SK-MEL-5 (cell line): ENCODE measurements at regions not wholly inside any gene's neighbourhood (a gene's known extent, or its start where the extent isn't known, plus 50 kb on each side); places are given as distances from the start of the nearest gene placed in this dataset.

ENCODE experiments used
- DNase-seq: peaks from one replicate; pipeline ENCODE4 v3.0.0-alpha.2; 2016; ENCODE audit warnings: low read depth, low spot score
- in situ Hi-C: cut with HindIII; loops from 2 replicates; pipeline ENCODE4 v1.10.0; 2016; ENCODE audit warnings: low sequenced_read_pairs, high pct_unique_total_duplicates, low pct_unique_long_range_greater_than_20kb

DNA sequence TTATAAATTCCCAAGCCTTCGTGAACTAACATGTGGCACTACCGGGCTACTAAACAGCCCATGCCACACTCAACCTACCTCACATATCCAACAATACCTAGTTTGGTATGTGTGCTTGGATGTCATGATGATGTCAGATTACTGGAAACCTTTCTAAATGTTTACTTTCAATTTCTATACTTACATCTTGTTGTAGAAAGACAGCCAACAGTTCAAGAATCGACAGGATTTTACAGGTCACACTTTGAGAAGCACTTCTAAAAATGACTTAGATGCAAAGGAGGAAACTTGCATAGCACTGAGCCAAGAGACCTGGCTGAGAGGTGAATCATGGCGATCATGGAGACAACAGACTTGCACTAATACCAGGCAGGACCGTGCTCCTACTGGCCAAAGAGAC is 209.9 kb downstream of the COL4A1 start:
- in situ Hi-C loops = no loop called here
- no peak for DNase-seq

DNA sequence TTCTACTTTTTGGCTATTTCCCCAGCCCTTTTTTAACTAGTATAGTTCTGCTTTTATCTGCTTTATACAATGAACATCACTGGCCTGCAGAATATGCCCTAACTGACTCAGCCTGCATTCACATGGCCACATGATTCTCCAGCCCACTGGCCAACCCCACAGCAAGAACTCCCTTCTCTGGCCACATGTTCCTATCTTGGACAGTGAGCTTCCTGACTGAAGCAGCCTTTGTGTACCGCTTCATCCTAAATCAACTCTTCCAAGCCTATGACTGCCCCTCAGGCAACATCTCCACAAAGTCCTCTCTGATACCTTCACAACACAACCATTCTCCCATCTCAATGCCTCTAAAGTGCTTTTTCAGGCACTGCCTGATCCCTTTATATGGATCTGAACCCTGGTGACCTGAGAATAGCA is 214.1 kb downstream of the COL4A1 start:
- peak; percentile 100 for DNase-seq
- in situ Hi-C loops = no loop called here

DNA sequence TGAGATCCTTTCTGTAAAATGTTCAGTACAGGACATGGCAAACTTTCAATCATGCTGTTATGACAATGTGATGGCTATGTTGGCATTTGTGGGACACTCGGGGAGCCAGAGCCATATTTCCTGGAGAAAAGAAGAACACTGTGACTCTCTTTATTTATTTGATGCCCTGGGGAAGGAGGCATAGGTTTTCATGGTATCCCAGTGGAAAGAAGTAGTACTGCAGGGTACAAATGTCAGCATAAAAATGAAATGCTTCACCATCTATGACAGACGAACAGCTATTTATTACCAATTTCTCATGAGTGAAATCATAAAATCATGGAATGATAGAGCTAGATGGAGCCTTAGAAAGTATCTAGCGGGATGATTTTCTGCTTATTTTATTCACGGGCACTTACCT is 217.1 kb downstream of the COL4A1 start:
- in situ Hi-C loops = no loop called here
- DNase-seq = peak; percentile 71

DNA sequence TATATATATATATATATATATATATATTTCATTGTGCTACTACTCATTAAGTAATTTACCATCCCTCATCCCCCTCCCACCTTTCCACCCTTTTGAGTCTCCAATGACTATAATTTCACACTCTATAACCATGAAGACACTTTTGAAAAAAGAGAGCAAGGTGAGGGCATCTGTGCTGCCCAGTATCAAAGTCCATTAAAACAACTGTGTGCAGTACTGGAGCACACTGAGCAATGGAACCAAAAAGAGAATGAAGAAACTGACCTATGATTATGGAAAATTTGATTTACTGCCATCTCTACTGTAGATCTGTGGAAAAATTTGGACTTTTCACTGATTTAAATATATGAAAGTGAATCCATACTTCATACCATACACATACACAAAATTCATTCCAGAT is 217.9 kb downstream of the COL4A1 start:
- in situ Hi-C loops = no loop called here
- DNase-seq = no peak

DNA sequence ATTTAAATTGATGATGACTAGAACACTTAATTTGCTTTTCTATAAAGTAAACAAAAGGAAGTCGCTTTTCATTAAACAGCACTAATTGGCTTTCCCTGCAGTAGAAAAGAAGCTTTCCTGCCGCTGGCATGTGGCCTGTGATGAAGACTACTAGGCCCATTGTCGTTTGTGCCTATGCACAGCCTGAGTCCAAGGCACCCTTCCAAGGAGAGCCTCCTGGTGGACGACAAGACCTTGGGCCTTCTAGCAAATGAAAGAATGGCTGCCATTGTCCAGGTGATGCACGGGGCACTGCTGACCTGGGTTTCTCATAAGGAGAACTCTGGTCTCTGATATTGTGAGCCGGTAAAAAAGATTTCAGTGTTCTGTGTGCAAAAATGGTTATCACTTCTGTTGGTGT is 233.0 kb downstream of the COL4A1 start:
- in situ Hi-C loops = no loop called here
- DNase-seq = peak; percentile 49

GRCh38 chr13:110070511-110071120 is 236.3 kb downstream of the COL4A1 start:
- DNase-seq = no peak
- in situ Hi-C loops = no loop called here

DNA sequence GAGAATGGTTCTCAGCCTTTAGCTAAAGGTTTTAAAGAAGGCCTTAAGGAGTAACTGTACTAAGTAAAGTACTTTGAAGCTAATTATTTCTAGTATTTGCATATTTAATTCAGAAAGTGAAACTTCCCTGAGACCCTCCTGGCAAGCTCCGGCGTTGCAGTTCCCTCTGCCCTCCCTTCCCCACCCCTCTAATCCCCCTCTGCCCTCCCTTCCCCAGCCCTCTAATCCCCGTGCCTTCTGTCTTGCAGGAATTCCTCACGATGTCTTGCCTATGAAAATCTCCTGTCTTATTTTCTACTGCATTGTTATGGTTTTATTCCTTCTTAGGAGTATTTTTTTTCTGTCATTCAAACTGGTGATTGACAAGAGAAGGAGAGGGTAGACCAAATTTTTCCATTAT is 236.9 kb downstream of the COL4A1 start:
- in situ Hi-C loops = no loop called here
- no peak for DNase-seq

- in situ Hi-C loops = no loop called here
- no peak for DNase-seq
Observed at GRCh38 chr13:110068176-110068473, 238.8 kb downstream of the COL4A1 start.

GRCh38 chr13:110067355-110068175 is 239.4 kb downstream of the COL4A1 start:
- in situ Hi-C loops = no loop called here
- no peak for DNase-seq

GRCh38 chr13:110065780-110066179 is 241.2 kb downstream of the COL4A1 start:
- no peak for DNase-seq
- in situ Hi-C loops = no loop called here

- no peak for DNase-seq
- in situ Hi-C loops = no loop called here
Observed at GRCh38 chr13:110063490-110064421, 243.2 kb downstream of the COL4A1 start.

DNA sequence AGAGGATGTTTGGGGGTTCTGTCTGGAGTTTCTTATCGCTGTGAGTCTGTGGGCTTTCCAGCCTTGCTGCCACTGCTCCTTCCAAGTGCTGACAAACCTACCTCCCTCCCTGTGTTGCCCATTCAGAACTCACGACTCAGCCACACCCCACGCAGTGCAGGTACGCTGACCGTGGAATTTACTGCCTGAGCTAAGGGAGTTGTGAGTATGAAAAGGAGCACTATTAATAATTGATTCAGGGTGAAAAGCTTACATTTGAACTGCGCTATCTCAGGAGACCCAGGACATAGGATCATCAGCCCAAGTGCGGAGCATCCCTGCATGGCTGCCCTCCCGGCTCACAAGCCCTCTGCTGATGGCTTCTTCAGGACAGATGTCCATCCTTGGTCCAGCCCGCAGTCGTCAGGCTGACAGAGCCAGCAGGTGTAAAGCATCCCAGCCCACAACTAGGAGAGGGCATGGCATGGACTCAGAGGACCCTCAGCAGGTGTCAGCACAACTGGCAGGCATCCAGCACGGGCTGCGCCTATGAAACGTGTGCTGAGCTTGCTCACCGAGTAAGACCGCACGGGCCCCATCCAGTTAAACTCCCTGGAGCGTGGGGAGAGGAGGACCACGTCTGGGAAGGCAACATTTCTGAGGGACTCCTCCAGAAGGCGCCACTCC is 244.0 kb downstream of the COL4A1 start:
- in situ Hi-C loops = no loop called here
- no peak for DNase-seq

DNA sequence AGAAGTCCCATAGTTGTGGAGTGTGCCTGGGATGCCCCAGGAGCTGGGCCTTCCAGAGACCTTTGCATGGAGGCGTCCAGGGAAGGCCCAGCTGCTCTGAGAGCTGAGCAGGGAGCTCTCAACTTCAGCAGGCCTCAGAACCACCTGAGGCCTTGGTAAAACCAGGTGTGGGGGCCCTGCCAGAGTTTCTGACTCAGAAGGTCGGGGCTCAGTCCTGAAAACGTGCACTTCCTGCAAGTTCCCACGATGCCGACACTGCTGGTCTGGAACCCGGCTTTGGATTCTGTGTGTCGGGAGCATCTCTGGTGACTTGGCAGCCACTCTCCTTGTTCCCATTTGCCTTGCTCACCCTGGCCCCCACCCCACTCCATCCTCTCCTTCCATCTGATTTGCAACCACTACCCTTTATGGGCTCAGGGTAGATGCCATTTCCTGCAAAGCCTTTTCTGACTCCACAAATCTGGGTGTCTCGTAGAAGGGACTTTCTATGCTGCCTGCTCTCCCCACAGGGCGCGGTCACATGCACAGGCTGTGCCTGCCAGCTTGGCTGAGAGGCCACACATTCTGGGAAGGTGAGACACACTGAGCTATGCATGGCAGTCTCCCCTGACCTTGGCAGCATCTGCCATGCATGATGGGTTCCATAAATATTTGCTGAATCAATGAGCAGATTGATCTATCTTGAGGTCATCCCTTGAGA is 244.7 kb downstream of the COL4A1 start:
- DNase-seq = no peak
- in situ Hi-C loops = no loop called here

- in situ Hi-C loops = no loop called here
- DNase-seq = no peak
Observed at GRCh38 chr13:110061270-110061669, 245.7 kb downstream of the COL4A1 start.

DNA sequence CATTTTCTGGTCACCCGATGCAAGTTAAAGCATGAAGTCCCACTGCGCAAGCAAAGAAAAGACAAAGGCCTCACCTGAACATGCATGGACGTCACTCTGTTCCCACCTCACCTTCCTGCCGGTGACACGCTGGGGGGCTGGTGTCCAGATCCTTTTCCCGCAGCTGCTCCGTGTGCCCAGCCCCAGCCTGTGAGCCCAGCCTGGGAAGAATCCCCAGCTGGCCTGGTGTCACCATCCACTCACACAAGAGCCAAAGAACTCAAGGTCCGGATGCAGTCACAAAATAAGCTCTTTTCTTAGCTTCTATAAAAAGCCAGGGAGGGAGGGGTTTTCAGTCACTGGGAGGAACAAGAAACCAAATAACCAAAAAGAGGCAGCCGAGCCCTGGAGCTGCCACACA is 249.9 kb downstream of the COL4A1 start:
- in situ Hi-C loops = no loop called here
- no peak for DNase-seq

DNA sequence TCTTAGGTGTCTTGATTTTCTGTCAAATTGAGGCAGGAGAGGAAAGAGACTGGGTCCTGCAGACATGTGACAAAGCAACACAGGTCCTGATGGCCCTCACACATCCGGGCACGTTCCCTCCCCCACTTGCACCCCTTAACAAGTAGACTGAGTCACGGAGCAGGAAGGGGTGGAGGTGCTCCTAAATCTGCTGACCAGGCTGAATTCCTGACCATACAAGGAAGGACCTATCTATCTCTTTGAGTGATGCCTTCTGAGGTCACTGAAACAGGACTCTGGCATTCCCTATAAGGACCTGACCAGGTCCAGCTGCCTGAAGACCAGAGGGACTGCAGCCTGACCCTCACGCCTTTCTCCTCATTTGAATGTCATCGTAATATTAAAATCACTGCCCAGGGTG is 250.3 kb downstream of the COL4A1 start:
- in situ Hi-C loops = no loop called here
- no peak for DNase-seq

DNA sequence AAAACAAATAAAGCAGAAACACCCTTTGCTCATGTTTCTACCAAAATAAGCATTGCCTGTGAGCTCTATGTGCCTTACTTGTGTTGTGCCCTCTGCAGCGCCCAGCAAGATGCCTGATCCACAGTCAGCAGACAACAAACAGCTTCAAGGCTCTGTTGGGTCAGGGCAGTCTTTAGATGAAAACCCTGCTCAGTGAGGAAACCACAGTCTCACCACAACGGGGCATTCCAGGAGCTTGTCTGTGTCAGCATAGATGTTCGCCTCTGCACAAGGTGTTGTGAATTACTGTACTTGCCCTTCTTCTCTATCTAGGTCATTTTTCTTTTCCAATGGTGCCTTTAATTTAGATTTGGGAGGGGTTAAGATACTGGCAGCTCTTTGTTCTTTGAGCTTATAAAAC is 251.9 kb downstream of the COL4A1 start:
- DNase-seq = peak; percentile 56
- in situ Hi-C loops = no loop called here
